ENCODE measurements at regions not wholly inside any gene's neighbourhood (a gene's known extent, or its start where the extent isn't known, plus 50 kb on each side); places are given as distances from the start of the nearest gene placed in this dataset.

DNA sequence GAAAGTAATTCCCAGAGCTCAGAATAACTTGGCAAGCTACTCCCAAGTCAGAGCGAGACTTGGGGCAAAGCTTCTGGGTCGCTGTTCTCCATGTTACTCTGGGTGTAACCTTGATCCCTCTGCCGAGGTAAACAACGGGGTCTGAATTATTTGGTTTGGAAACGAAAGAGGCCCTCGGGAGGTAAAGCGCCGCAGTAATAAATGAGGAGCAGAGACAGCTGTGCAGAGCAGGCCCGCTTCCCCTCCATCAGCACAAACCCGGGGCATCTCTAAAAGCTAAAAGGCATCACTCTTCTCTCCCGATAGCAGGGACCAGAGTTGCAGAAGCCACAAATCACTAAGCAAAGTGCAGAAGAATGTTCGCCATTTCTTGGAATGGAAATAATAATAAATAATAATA is 561.5 kb downstream of the BCOR start:
- Histone ChIP-seq H3K9me3 (ENCODE audit: low read length) (no peaks in the 10 kb centered on the region), H3K4me3 (ENCODE audit: low read depth, low read length, poor library complexity, severe bottlenecking) (no peak overlapping the region), H3F3A (ENCODE audit: insufficient read depth, low read length) (no peaks in the 10 kb centered on the region), H3K9ac (ENCODE audit: low read length) (no peak overlapping the region), H4K20me1 (ENCODE audit: insufficient read depth, low read length) (no peaks in the 10 kb centered on the region), H3K79me2 (ENCODE audit: insufficient read depth, low read length) (no peaks in the 10 kb centered on the region), H3K27ac (ENCODE audit: low read depth, low read length, poor library complexity, severe bottlenecking) (no peak overlapping the region), H3K4me1 (ENCODE audit: insufficient read depth, low read length, severe bottlenecking) (no peaks in the 10 kb centered on the region), H3K4me2 (ENCODE audit: low read length) (no peak overlapping the region), H3K27me3 (ENCODE audit: insufficient read depth, low read length) (no peaks in the 10 kb centered on the region), H3K36me3 (ENCODE audit: insufficient read depth, low read length) (no peaks in the 10 kb centered on the region), H3K9me2 (ENCODE audit: low read depth, low read length) (no peaks in the 10 kb centered on the region), H2AFZ (ENCODE audit: low read length) (no peak overlapping the region)
- TF ChIP-seq, protein P1, sequence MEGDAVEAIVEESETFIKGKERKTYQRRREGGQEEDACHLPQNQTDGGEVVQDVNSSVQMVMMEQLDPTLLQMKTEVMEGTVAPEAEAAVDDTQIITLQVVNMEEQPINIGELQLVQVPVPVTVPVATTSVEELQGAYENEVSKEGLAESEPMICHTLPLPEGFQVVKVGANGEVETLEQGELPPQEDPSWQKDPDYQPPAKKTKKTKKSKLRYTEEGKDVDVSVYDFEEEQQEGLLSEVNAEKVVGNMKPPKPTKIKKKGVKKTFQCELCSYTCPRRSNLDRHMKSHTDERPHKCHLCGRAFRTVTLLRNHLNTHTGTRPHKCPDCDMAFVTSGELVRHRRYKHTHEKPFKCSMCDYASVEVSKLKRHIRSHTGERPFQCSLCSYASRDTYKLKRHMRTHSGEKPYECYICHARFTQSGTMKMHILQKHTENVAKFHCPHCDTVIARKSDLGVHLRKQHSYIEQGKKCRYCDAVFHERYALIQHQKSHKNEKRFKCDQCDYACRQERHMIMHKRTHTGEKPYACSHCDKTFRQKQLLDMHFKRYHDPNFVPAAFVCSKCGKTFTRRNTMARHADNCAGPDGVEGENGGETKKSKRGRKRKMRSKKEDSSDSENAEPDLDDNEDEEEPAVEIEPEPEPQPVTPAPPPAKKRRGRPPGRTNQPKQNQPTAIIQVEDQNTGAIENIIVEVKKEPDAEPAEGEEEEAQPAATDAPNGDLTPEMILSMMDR (IDR thresholded peaks at IDR 0.05; ENCODE audit: low read length) = no peak
- TF ChIP-seq EZH2 (IDR thresholded peaks at IDR 0.05; ENCODE audit: borderline replicate concordance, low read length) = no peak

DNA sequence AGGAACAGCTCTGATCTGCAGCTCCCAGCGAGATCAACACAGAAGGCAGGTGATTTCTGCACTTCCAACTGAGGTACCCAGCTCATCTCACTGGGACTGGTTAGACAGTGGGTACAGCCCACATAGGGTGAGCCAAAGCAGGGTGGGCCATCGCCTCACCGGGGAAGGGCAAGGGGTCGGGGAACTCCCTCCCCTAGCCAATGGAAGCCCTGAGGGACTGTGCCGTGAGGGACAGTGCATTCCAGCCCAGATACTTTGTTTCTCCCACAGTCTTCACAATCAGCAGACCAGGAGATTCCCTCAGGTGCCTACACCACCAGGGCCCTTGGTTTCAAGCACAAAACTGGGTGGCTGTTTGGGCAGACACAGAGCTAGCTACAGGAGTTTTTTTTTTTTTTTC is 555.9 kb downstream of the BCOR start:
- Histone ChIP-seq H3K4me2 (ENCODE audit: low read length) (no peak overlapping the region), H3K4me3 (ENCODE audit: low read depth, low read length, poor library complexity, severe bottlenecking) (no peak overlapping the region), H2AFZ (ENCODE audit: low read length) (no peak overlapping the region), H3K9me2 (ENCODE audit: low read depth, low read length) (no peaks in the 10 kb centered on the region), H4K20me1 (ENCODE audit: insufficient read depth, low read length) (no peaks in the 10 kb centered on the region), H3K79me2 (ENCODE audit: insufficient read depth, low read length) (no peaks in the 10 kb centered on the region), H3K9ac (ENCODE audit: low read length) (no peak overlapping the region), H3F3A (ENCODE audit: insufficient read depth, low read length) (no peaks in the 10 kb centered on the region), H3K4me1 (ENCODE audit: insufficient read depth, low read length, severe bottlenecking) (no peaks in the 10 kb centered on the region), H3K36me3 (ENCODE audit: insufficient read depth, low read length) (no peaks in the 10 kb centered on the region), H3K9me3 (ENCODE audit: low read length) (no peaks in the 10 kb centered on the region), H3K27ac (ENCODE audit: low read depth, low read length, poor library complexity, severe bottlenecking) (no peak overlapping the region), H3K27me3 (ENCODE audit: insufficient read depth, low read length) (no peaks in the 10 kb centered on the region)
- TF ChIP-seq EZH2 (IDR thresholded peaks at IDR 0.05; ENCODE audit: borderline replicate concordance, low read length) = no peak
- TF ChIP-seq, protein P1 (IDR thresholded peaks at IDR 0.05; ENCODE audit: low read length) = no peak

DNA sequence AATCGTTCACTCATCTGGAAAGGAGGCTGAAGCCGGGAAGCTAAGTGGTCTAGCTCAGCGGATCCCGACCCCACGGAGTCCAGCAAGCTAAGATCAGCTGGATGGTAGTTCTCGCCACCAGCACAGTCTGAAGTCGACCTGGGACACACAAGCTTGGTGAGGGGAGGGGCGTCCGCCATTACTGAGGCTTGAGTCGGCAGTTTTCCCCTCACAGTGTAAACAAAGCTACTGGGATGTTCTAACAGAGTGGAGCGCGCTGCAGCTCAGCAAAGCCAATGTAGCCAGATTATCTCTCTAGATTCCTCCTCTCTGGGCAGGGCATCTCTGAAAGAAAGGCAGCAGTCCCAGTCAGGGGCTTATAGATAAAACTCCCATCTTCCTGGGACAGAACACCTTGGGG is 555.4 kb downstream of the BCOR start:
- H3K4me3 ChIP-seq (ENCODE audit: low read depth, low read length, poor library complexity, severe bottlenecking) = no peak overlapping the region
- no peaks in the 10 kb centered on the region for H3K4me1 ChIP-seq (ENCODE audit: insufficient read depth, low read length, severe bottlenecking)
- no peaks in the 10 kb centered on the region for H3K9me2 ChIP-seq (ENCODE audit: low read depth, low read length)
- H2AFZ ChIP-seq (ENCODE audit: low read length) = no peak overlapping the region
- H3K9ac ChIP-seq (ENCODE audit: low read length) = no peak overlapping the region
- no peaks in the 10 kb centered on the region for H3K79me2 ChIP-seq (ENCODE audit: insufficient read depth, low read length)
- H3K36me3 ChIP-seq (ENCODE audit: insufficient read depth, low read length) = no peaks in the 10 kb centered on the region
- no peak for TF ChIP-seq EZH2 (IDR thresholded peaks at IDR 0.05; ENCODE audit: borderline replicate concordance, low read length)
- TF ChIP-seq, protein P1 (IDR thresholded peaks at IDR 0.05; ENCODE audit: low read length) = no peak
- no peak overlapping the region for H3K27ac ChIP-seq (ENCODE audit: low read depth, low read length, poor library complexity, severe bottlenecking)
- no peak overlapping the region for H3K4me2 ChIP-seq (ENCODE audit: low read length)
- H3K9me3 ChIP-seq (ENCODE audit: low read length) = no peaks in the 10 kb centered on the region
- H3F3A ChIP-seq (ENCODE audit: insufficient read depth, low read length) = no peaks in the 10 kb centered on the region
- H4K20me1 ChIP-seq (ENCODE audit: insufficient read depth, low read length) = no peaks in the 10 kb centered on the region
- H3K27me3 ChIP-seq (ENCODE audit: insufficient read depth, low read length) = no peaks in the 10 kb centered on the region
